D721Med (cell line): ENCODE measurements at regions not wholly inside any gene's neighbourhood (a gene's known extent, or its start where the extent isn't known, plus 50 kb on each side); places are given as distances from the start of the nearest gene placed in this dataset.

Source experiments
- DNase-seq: peaks from one replicate; pipeline ENCODE4 v3.0.0; 2011; ENCODE audit warnings: low spot score; ENCODE audit not compliant: insufficient read length
- FAIRE-seq: peaks from 2 replicates; lab custom pipeline; 2011; peaks lifted over from hg19 to GRCh38; lab: Jason Lieb, UNC
- TF ChIP-seq, protein P1 (sequence below): IDR thresholded peaks from 2 replicates; pipeline ENCODE4 v1.5.1; 2012; ENCODE audit warnings: mild to moderate bottlenecking, control low read depth; ENCODE audit not compliant: insufficient read depth; ENCODE audit errors: missing control alignments

GRCh38 chr10:33422471-33423153, 88.1 kb upstream of the NRP1 start:
- TF ChIP-seq, protein P1, sequence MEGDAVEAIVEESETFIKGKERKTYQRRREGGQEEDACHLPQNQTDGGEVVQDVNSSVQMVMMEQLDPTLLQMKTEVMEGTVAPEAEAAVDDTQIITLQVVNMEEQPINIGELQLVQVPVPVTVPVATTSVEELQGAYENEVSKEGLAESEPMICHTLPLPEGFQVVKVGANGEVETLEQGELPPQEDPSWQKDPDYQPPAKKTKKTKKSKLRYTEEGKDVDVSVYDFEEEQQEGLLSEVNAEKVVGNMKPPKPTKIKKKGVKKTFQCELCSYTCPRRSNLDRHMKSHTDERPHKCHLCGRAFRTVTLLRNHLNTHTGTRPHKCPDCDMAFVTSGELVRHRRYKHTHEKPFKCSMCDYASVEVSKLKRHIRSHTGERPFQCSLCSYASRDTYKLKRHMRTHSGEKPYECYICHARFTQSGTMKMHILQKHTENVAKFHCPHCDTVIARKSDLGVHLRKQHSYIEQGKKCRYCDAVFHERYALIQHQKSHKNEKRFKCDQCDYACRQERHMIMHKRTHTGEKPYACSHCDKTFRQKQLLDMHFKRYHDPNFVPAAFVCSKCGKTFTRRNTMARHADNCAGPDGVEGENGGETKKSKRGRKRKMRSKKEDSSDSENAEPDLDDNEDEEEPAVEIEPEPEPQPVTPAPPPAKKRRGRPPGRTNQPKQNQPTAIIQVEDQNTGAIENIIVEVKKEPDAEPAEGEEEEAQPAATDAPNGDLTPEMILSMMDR, result no peak
- FAIRE-seq, result no peak
- no peak for DNase-seq

DNA sequence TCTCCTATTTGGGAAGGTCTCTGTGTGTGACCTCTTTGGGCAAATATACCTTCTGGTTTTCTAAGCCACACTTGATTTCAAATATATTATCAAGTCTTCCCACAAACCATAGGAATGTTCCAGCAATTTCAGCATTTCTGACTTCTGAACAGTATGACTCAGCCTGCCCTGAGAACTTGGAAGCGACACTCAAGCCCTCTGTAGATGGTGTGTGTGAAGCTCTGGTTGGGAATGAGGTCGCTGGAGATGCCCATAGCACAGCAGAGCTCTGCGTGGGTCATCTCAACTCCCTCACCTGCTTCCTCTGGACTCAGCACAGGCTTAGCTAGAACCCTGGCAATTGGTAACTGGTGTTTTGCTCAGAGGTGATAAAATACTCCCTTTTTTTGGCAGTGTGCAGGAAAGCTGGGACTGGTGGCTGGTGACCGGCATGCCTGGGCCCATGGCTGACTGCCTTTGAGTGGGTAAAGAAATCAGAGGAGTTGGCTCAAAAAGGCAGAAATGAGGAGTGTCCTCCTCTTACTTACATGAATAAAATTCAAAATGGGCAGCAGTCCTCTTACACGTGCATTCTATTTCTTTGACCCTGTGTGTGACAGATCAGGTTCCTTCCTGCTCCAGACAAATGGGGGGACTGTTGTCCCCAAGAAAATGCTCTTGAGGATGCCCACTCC, 87.5 kb upstream of the NRP1 start:
- DNase-seq (no peak), FAIRE-seq (no peak)
- TF ChIP-seq, protein P1, result no peak

- no peak for FAIRE-seq
- TF ChIP-seq, protein P1, result no peak
- no peak for DNase-seq
These were observed 84.8 kb upstream of the NRP1 start for GRCh38 chr10:33419311-33419710.

DNA sequence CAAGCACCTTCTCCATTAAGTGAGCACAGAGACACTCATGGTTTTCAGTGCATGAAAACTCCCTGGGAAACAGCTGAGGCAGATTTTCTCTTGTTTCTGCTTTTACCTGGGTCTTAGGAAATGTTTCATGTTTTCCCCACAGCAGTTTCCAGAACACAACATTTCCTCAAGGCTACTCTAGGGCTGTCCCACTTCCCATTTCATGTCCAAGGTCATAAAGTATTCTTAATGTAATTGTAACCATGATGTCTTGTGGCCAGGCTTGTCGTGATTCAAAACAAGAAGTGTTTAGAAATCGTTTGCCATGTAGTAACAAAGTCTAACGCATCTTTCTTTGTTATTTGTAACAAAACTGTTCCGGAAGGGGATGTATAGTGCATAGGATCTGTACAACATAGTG, 83.8 kb upstream of the NRP1 start:
- DNase-seq (no peak), FAIRE-seq (no peak)
- TF ChIP-seq, protein P1, result no peak

DNA sequence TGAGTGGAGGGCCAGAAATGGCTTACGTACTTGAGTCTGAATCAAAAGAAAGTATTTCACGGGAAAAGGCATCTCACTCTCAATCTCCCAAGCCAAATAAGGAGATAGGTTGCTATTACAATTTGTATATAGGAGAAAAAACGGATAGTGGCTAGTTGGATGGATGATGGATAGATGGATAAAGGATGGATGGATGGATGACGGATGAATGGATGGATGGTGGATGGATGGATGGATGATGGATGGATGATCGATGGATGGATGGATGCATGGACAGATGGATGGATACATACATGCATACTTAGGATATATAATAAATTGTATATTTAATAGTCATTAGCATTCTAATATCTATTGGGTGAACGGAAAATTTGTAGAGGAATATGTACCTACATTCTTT, 82.2 kb upstream of the NRP1 start:
- DNase-seq, result no peak
- TF ChIP-seq, protein P1, result no peak
- FAIRE-seq, result no peak

GRCh38 chr10:33416209-33416608, 81.7 kb upstream of the NRP1 start:
- TF ChIP-seq, protein P1, result no peak
- no peak for FAIRE-seq
- DNase-seq, result no peak

DNA sequence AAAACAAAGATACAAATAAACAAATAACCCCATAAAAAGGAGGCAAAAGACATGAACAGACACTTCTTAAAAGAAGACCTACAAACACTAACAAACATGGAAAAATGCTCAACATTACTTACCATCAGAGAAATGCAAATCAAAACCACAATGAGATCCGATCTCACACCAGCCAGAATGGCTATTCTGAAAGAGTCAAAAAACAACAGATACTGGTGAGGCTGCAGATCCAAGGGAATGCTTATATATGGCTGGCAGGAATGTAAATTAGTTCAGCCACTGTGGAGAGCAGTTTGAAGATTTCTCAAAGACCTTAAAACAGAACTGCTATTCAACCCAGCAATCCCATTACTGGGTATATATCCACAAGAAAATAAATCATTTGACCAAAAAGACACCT, 80.4 kb upstream of the NRP1 start:
- no peak for DNase-seq
- TF ChIP-seq, protein P1, result no peak
- no peak for FAIRE-seq
